Stimulated activated CD4-positive, alpha-beta T cell treated with anti-CD3 and anti-CD28 coated beads, Interleukin-2, amount 100 ng/mL, for 24 hours (primary cell): ENCODE measurements at regions not wholly inside any gene's neighbourhood (a gene's known extent, or its start where the extent isn't known, plus 50 kb on each side); places are given as distances from the start of the nearest gene placed in this dataset.

Experiments
- DNase-seq, 2 donors: peaks; one replicate each; pipeline ENCODE4 v3.0.0-alpha.2; 2020

GRCh38 chr9:117546894-117547678 lies 132.2 kb upstream of the ASTN2 start:
- no peak for DNase-seq

- DNase-seq, result no peak
These were observed 131.0 kb upstream of the ASTN2 start for GRCh38 chr9:117545846-117546245.

GRCh38 chr9:117543089-117543488 lies 128.2 kb upstream of the ASTN2 start:
- DNase-seq, result no peak

- DNase-seq, result no peak
These were observed 127.2 kb upstream of the ASTN2 start for GRCh38 chr9:117542021-117542420.

GRCh38 chr9:117541181-117541580 lies 126.3 kb upstream of the ASTN2 start:
- DNase-seq, result no peak

- DNase-seq, result no peak
These were observed 121.1 kb upstream of the ASTN2 start for GRCh38 chr9:117535973-117536372.

- no peak for DNase-seq
These were observed 120.6 kb upstream of the ASTN2 start for GRCh38 chr9:117535434-117535833.

- no peak for DNase-seq
These were observed 113.4 kb upstream of the ASTN2 start for GRCh38 chr9:117528225-117528624.

GRCh38 chr9:117526674-117527073 lies 111.8 kb upstream of the ASTN2 start:
- DNase-seq, result no peak

GRCh38 chr9:117523531-117524153 lies 108.8 kb upstream of the ASTN2 start:
- no peak for DNase-seq

GRCh38 chr9:117521293-117521692 lies 106.4 kb upstream of the ASTN2 start:
- DNase-seq, result no peak

- no peak for DNase-seq
These were observed 102.1 kb upstream of the ASTN2 start for GRCh38 chr9:117516676-117517632.

- DNase-seq, result no peak
These were observed 97.1 kb upstream of the ASTN2 start for GRCh38 chr9:117511852-117512481.

GRCh38 chr9:117496307-117496706 lies 81.5 kb upstream of the ASTN2 start:
- DNase-seq, result no peak

GRCh38 chr9:117494401-117495090 lies 79.7 kb upstream of the ASTN2 start:
- DNase-seq, result no peak

GRCh38 chr9:117492476-117492875 lies 77.6 kb upstream of the ASTN2 start:
- DNase-seq, result no peak

GRCh38 chr9:117491491-117491890 lies 76.6 kb upstream of the ASTN2 start:
- DNase-seq, result no peak

- no peak for DNase-seq
These were observed 75.3 kb upstream of the ASTN2 start for GRCh38 chr9:117490199-117490598.

GRCh38 chr9:117488659-117489058 lies 73.8 kb upstream of the ASTN2 start:
- DNase-seq, result no peak

GRCh38 chr9:117487555-117488175 lies 72.8 kb upstream of the ASTN2 start:
- peak; percentile 21 to 49 for DNase-seq

GRCh38 chr9:117486426-117486825 lies 71.6 kb upstream of the ASTN2 start:
- DNase-seq, result no peak

- DNase-seq, result no peak
These were observed 70.3 kb upstream of the ASTN2 start for GRCh38 chr9:117485176-117485575.
